LNCAP (cell line): ENCODE measurements at regions not wholly inside any gene's neighbourhood (a gene's known extent, or its start where the extent isn't known, plus 50 kb on each side); places are given as distances from the start of the nearest gene placed in this dataset.

Experiments
- CTCF ChIP-seq: fragments of 450-650 bp; IDR thresholded peaks from 2 replicates; pipeline ENCODE4 v1.5.1; 2017; ENCODE audit warnings: mild to moderate bottlenecking

GRCh38 chr5:2338686-2339085, 412.8 kb downstream of the IRX2 start:
- no peak for TF ChIP-seq CTCF

- no peak for TF ChIP-seq CTCF
These were observed 415.6 kb downstream of the IRX2 start for GRCh38 chr5:2335733-2336515.

GRCh38 chr5:2335125-2335732, 416.2 kb downstream of the IRX2 start:
- no peak for TF ChIP-seq CTCF

GRCh38 chr5:2334719-2335118, 416.8 kb downstream of the IRX2 start:
- TF ChIP-seq CTCF = no peak

- TF ChIP-seq CTCF = no peak
These were observed 418.2 kb downstream of the IRX2 start for GRCh38 chr5:2333291-2333690.

- TF ChIP-seq CTCF = no peak
These were observed 419.0 kb downstream of the IRX2 start for GRCh38 chr5:2332521-2332920.

- no peak for TF ChIP-seq CTCF
These were observed 420.9 kb downstream of the IRX2 start for GRCh38 chr5:2330325-2331130.
